Mucosa of descending colon (tissue), 3 donors: ENCODE measurements at regions not wholly inside any gene's neighbourhood (a gene's known extent, or its start where the extent isn't known, plus 50 kb on each side); places are given as distances from the start of the nearest gene placed in this dataset.

Experiments used
- ATAC-seq: fragments of 200-7000 bp; cut with Tn5 transposase; one replicate; pipeline ENCODE4 v1.9.1; 2020; ENCODE audit warnings: mild to moderate bottlenecking, moderate library complexity
- DNase-seq, 3 donors: peaks; one replicate each; pipeline ENCODE4 v3.0.0-alpha.2; 2020
- H3K36me3 ChIP-seq: fragments of 200-600 bp; one replicate; pipeline ENCODE4 v1.8.0; 2021; ENCODE audit warnings: low read depth, mild to moderate bottlenecking
- H3K4me1 ChIP-seq: fragments of 200-600 bp; one replicate; pipeline ENCODE4 v1.8.0; 2021; ENCODE audit warnings: low read depth, mild to moderate bottlenecking
- H3K4me3 ChIP-seq: fragments of 200-600 bp; one replicate; pipeline ENCODE4 v1.8.0; 2021; ENCODE audit warnings: mild to moderate bottlenecking
- H3K9me3 ChIP-seq: fragments of 200-600 bp; one replicate; pipeline ENCODE4 v1.8.0; 2021; ENCODE audit warnings: mild to moderate bottlenecking
- CTCF ChIP-seq: fragments of 200-600 bp; IDR thresholded peaks from one replicate; pipeline ENCODE4 v1.8.0; 2022; ENCODE audit warnings: antibody characterized with exemption, mild to moderate bottlenecking
- intact Hi-C, 2 donors: fragments of 100-400 bp; cut with DNase I in 1 of 2; cut with micrococcal nuclease in 1 of 2; formaldehyde crosslinking; loops; one replicate each; pipeline versions ENCODE4 v1.11.0 to v1.11.1; 2022; cut with DNase I, micrococcal nuclease
- donor health status: DM: no; HTN: no; CAD: no; lungs with moderate emphysema.
- donor health status: DM: no; HTN: no; CAD: no.
- donor health status: DM: no; HTN: yes; CAD: no.

GRCh38 chr1:189859385-189859977 is 618.2 kb downstream of the BRINP3 start:
- no peak overlapping the region for H3K4me3 ChIP-seq
- intact Hi-C loops: no loop called here
- H3K36me3 ChIP-seq: no peaks in the 10 kb centered on the region
- no peaks in the 10 kb centered on the region for H3K9me3 ChIP-seq
- peak in 2 of 3 donors; percentile 8 to 30 for DNase-seq
- peak; percentile 26 for TF ChIP-seq CTCF
- H3K4me1 ChIP-seq: no peaks in the 10 kb centered on the region
- ATAC-seq: peak; percentile 46

- intact Hi-C loops: no loop called here
- TF ChIP-seq CTCF: no peak
- DNase-seq (no peak), ATAC-seq (no peak)
- H3K4me1 ChIP-seq: no peaks in the 10 kb centered on the region
- no peaks in the 10 kb centered on the region for H3K9me3 ChIP-seq
- H3K4me3 ChIP-seq: no peak overlapping the region
- H3K36me3 ChIP-seq: no peaks in the 10 kb centered on the region
These were observed 611.1 kb downstream of the BRINP3 start for GRCh38 chr1:189866606-189867005.

GRCh38 chr1:189868021-189868420 is 609.6 kb downstream of the BRINP3 start:
- Histone ChIP-seq H3K4me3 (no peak overlapping the region), H3K36me3 (no peaks in the 10 kb centered on the region), H3K4me1 (no peaks in the 10 kb centered on the region), H3K9me3 (no peaks in the 10 kb centered on the region)
- DNase-seq: no peak
- TF ChIP-seq CTCF: no peak
- ATAC-seq: no peak
- intact Hi-C loops: no loop called here

- DNase-seq: no peak
- intact Hi-C loops: no loop called here
- no peak for ATAC-seq
- Histone ChIP-seq H3K9me3 (no peaks in the 10 kb centered on the region), H3K4me1 (no peaks in the 10 kb centered on the region), H3K4me3 (no peak overlapping the region), H3K36me3 (no peaks in the 10 kb centered on the region)
- no peak for TF ChIP-seq CTCF
These were observed 602.8 kb downstream of the BRINP3 start for GRCh38 chr1:189874715-189875435.

- no peak for TF ChIP-seq CTCF
- DNase-seq (no peak), ATAC-seq (no peak)
- no peaks in the 10 kb centered on the region for H3K9me3 ChIP-seq
- H3K36me3 ChIP-seq: no peaks in the 10 kb centered on the region
- H3K4me1 ChIP-seq: no peaks in the 10 kb centered on the region
- no peak overlapping the region for H3K4me3 ChIP-seq
- intact Hi-C loops: no loop called here
These were observed 597.5 kb downstream of the BRINP3 start for GRCh38 chr1:189880135-189880534.
